ENCODE measurements at regions not wholly inside any gene's neighbourhood (a gene's known extent, or its start where the extent isn't known, plus 50 kb on each side); places are given as distances from the start of the nearest gene placed in this dataset.

DNA sequence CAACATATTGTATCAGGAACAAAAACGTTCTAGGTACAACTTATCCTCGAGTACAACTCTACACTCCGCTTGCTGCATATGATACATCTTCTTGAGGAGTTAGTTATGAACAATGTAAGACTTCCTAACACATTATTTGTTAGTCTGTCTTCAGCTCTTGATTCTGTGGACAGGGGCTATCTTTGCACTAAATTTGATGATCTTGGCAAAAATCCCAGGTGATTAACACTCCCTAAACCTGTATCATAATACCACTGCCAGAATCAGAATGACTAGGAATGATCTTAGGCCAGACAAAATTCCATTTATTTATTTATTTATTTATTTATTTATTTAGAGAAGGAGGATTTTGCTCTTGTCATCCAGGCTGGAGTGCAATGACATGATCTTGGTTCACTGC, 108.7 kb upstream of the AUTS2 start:
- no peak overlapping the region for H3K27ac Mint-ChIP-seq
- H3K9me3 Mint-ChIP-seq (ENCODE audit: low read depth): peaks cover 3% of the 10 kb centered on the region
- no peaks in the 10 kb centered on the region for H3K36me3 Mint-ChIP-seq
- no peak for ATAC-seq
- DNase-seq: no peak
- no peaks in the 10 kb centered on the region for H3K4me1 Mint-ChIP-seq
- CTCF ChIA-PET: no interaction called here
- H3K27me3 Mint-ChIP-seq: no peaks in the 10 kb centered on the region
- H3K4me3 Mint-ChIP-seq: no peak overlapping the region

DNA sequence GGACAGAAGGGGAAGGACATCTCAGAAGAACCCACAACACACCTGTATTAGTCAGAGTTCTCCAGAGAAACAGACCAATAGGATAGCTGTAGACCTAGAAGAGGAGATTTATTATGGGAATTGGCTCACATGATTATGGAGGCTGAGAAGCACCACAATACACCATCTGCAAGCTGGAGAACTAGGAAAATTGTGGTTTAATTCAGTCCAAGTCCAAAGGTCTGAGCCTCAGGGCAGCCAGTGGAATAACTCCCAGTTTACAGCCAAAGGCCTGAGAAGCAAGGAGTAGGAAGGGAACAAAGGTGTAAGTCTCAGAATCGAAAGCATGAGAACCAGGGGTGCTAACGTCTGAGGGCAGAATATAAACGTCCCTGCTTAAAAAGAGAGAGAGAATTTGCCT, 99.6 kb upstream of the AUTS2 start:
- DNase-seq (no peak), ATAC-seq (no peak)
- Mint-ChIP-seq H3K4me3 (no peak overlapping the region), H3K27ac (no peak overlapping the region), H3K27me3 (no peaks in the 10 kb centered on the region), H3K36me3 (no peaks in the 10 kb centered on the region), H3K4me1 (no peaks in the 10 kb centered on the region), H3K9me3 (ENCODE audit: low read depth) (peaks cover 5% of the 10 kb centered on the region)
- CTCF ChIA-PET: no interaction called here

DNA sequence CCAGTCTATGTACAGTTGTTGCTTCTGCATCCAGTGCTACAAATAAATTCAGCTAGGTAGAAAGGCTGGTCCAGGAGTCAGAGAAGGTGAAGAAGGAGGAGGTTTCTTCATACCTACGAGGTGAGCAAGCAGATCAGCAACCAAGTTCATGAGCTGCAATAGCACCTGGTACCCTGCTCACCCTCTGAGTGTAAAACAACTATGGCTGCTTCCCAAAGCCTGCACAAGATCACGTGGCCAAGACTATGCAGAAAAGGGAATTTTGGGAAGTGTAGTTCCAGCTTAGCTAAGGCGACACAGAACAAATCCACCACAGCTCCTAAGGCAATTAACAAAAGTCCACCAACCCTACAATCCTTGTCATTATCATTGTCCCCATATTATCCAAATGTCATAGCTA, 95.9 kb upstream of the AUTS2 start:
- Mint-ChIP-seq H3K27me3 (no peaks in the 10 kb centered on the region), H3K4me1 (no peaks in the 10 kb centered on the region), H3K4me3 (no peak overlapping the region), H3K36me3 (no peaks in the 10 kb centered on the region), H3K9me3 (ENCODE audit: low read depth) (peaks cover 3% of the 10 kb centered on the region), H3K27ac (no peak overlapping the region)
- DNase-seq (no peak), ATAC-seq (no peak)
- CTCF ChIA-PET: no interaction called here

DNA sequence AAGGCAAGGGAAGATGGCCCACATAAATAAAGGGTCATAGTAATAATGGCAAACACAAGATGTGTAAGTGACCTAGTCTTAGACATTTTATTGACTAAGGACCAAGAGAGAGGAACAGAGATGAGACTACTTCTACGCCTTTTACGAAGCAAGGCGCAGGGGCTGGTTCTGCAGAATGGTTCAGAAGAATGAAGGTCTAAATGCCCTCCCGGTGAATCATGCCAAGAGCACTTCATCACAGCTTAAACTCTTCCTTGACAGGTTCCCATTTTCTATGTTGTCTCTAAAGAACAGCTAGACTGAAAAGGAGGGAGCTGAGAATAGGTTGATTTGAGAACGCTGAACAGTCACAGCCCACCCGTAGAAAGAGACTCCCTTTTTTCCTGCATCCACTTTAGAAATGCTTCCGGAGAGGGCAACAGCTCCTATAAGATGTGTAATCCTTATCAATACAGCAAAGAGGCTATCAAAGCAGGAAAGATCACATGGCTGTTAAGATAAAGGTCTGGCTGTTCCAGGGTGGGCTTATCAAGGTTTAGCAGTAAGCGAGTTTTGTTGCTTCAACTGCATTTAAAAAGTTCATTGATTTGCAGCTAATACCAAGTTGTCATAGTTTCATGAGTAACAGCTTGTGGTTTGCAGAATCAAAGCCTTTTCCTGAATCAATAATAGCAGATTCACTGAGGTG, 93.4 kb upstream of the AUTS2 start:
- H3K27me3 Mint-ChIP-seq: no peaks in the 10 kb centered on the region

DNA sequence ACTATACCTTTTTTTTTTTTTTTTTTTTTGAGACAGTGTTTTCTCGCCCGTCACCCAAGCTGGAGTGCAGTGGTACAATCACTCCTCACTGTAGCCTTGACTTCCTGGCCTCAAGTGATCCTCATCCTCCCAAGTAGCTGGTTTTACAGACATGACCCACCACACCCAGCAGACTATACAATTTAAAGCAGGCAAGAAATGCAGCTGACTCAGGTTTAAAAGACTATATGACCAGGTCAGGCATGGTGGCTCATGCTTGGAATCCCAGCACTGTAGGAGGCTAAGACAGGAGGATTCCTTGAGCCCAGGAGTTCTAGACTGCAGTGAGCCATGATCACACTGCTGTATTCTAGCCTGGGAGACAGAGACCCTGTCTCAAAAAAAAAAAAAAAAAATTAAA, 89.5 kb upstream of the AUTS2 start:
- H3K4me3 Mint-ChIP-seq: no peak overlapping the region
- CTCF ChIA-PET: no interaction called here

More for the DNA sequence above, 93.4 kb upstream of the AUTS2 start:
- no peaks in the 10 kb centered on the region for H3K36me3 Mint-ChIP-seq
- no peaks in the 10 kb centered on the region for H3K4me1 Mint-ChIP-seq
- CTCF ChIA-PET: no interaction called here
- H3K27ac Mint-ChIP-seq: no peak overlapping the region
- no peak for DNase-seq
- peaks cover 5% of the 10 kb centered on the region for H3K9me3 Mint-ChIP-seq (ENCODE audit: low read depth)
- H3K4me3 Mint-ChIP-seq: no peak overlapping the region
- ATAC-seq: no peak

DNA sequence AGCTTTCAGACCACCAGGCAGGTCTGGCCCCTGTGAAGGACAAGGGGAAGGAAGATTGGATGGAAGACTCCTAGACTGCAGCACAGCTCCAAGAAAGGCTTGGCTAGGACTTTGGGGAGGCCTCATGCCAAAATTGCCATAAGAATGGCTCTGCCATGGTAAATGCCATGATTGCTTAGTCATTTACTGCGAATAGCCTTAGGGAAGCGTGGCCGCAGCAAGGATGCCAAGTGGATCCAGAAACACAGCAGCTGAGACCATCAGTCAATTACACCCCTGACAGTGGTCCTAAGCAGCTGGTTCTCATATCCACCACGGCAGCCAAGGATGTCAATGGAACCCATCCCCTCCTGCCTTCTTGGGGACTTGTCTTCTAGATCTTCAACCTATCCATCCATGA, 88.2 kb upstream of the AUTS2 start:
- H3K27me3 Mint-ChIP-seq: no peaks in the 10 kb centered on the region

More for the DNA sequence above, 89.5 kb upstream of the AUTS2 start:
- Mint-ChIP-seq H3K9me3 (ENCODE audit: low read depth) (peaks cover 5% of the 10 kb centered on the region), H3K36me3 (no peaks in the 10 kb centered on the region), H3K27me3 (no peaks in the 10 kb centered on the region), H3K4me1 (no peaks in the 10 kb centered on the region), H3K27ac (no peak overlapping the region)
- ATAC-seq (no peak), DNase-seq (no peak)

DNA sequence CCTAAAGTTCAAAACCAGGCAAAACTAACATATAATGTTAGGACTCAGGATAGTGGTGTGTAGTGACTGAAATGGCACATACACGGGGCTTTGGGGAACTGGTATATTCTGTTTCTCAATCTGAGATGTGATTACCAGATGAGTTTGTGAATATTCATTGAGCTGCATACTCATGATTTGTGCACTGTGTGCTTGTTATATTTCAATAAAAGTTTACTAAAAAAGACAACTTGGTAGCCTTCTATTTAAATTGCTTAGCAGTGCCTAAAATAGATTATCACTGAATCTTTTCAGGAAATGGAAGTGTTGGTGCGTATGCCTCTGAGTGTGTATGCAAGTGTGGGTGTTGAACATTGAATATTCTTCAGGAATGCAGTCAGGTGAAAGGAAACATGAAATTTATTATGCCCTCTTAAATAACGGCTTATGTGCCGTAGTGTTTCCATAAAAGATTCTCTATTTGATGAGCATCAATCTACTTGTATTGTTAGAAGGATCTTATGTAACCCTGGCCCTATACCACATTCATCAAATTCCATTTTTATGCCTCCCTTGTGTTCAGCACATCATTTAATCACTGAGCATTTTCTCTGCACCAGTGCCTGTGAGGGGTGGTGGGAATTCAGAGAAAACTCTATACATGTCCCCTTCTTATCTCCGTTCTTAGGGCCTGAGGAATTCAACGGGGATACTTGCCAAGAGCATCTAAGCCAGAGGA, 82.6 kb upstream of the AUTS2 start:
- Mint-ChIP-seq H3K36me3 (no peaks in the 10 kb centered on the region), H3K4me1 (no peaks in the 10 kb centered on the region), H3K4me3 (no peak overlapping the region), H3K27me3 (no peaks in the 10 kb centered on the region), H3K27ac (no peak overlapping the region), H3K9me3 (ENCODE audit: low read depth) (peaks cover 4% of the 10 kb centered on the region)
- no peak for DNase-seq
- CTCF ChIA-PET: no interaction called here
- no peak for ATAC-seq

More for the DNA sequence above, 88.2 kb upstream of the AUTS2 start:
- DNase-seq (no peak), ATAC-seq (no peak)
- no peaks in the 10 kb centered on the region for H3K36me3 Mint-ChIP-seq
- H3K27ac Mint-ChIP-seq: no peak overlapping the region
- H3K4me1 Mint-ChIP-seq: no peaks in the 10 kb centered on the region
- CTCF ChIA-PET: no interaction called here
- H3K9me3 Mint-ChIP-seq (ENCODE audit: low read depth): peaks cover 5% of the 10 kb centered on the region
- H3K4me3 Mint-ChIP-seq: no peak overlapping the region

DNA sequence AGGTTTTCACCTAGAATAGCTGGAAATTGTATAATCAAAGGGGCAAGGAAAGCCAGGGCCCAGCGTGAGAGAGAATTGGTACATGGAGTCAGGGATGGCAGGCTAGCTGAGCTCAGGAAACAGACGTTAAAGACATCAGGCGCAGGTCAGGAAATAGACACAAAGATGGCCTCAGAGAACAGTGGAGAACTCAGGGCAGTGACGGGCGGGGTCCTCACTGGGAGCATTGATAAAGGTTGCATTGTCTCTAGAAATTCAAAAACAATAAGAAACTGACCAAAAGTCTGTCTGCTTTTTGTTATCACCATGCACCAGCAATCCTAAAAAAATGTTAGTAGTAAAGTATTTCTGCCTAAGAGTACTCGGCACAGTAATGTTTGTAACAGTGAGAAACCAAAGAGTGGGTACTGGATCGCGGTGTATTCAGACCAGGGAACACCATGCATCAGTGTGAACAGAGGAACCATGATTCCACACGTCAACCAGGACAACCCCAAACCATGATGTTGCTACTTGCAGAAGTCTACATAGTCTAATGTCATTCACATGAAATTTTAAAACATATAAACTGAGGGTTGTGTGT, 81.9 kb upstream of the AUTS2 start:
- Mint-ChIP-seq H3K36me3 (no peaks in the 10 kb centered on the region), H3K9me3 (ENCODE audit: low read depth) (peaks cover 4% of the 10 kb centered on the region)

DNA sequence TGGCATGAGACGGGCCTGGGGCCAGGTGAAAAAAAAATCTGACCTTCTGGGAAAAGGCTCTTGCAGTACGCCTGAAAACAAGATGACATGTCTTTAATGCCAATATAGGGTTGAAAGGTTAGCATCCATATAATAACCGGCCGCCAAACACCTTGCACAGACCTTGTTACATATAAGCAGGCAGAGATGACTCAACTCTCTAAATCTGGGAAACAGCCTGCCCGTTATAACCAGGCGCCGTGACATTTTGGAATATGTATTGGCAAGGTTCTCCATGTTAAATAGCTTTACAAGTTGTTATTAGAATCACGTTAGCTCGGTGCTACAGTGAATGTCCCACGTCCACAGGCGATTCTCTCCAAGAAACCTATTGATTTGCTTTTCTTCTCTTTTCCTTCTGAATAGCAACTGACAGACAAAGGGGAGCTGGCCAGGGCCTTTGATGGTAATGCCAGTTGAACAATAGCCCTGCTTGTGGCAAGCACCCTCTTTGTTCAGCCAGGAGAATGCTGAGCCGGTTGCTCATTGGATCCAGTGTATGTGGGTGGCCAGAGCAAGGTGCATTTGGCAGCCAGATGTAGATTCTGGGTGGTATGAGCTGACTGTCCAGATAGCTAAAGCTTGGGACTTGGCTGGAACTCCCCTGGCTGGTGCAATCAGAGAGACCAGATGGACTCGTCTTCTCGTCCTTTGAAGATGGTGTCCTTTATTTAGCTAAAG, 80.1 kb upstream of the AUTS2 start:
- no peak for ATAC-seq
- DNase-seq: no peak
- Mint-ChIP-seq H3K9me3 (ENCODE audit: low read depth) (peaks cover 4% of the 10 kb centered on the region), H3K27ac (no peak overlapping the region), H3K4me3 (no peak overlapping the region), H3K36me3 (no peaks in the 10 kb centered on the region), H3K4me1 (no peaks in the 10 kb centered on the region), H3K27me3 (no peaks in the 10 kb centered on the region)
- CTCF ChIA-PET: no interaction called here

More for the DNA sequence above, 81.9 kb upstream of the AUTS2 start:
- CTCF ChIA-PET: no interaction called here
- no peak overlapping the region for H3K27ac Mint-ChIP-seq
- H3K4me1 Mint-ChIP-seq: no peaks in the 10 kb centered on the region
- ATAC-seq: no peak
- DNase-seq: no peak
- H3K4me3 Mint-ChIP-seq: no peak overlapping the region
- no peaks in the 10 kb centered on the region for H3K27me3 Mint-ChIP-seq

DNA sequence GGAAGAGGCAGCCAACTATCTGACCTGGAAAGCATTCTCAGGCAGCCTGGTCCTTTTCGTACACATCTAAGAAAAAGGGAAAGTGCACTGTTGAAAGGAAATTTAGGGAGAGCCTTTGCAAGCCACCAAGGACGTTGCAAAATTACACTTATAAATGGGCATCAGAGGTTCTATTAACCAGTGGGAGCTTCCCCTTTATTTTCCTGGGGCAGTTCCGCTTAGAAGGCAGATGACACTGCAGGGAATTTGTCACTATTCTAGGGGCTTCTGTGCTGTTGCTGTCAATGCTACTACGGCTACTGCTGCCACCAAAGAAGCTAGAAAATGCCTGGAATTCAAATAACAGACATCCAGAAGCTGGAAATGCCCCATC, 79.6 kb upstream of the AUTS2 start:
- DNase-seq (no peak), ATAC-seq (no peak)
- Mint-ChIP-seq H3K36me3 (no peaks in the 10 kb centered on the region), H3K4me3 (no peak overlapping the region), H3K4me1 (no peaks in the 10 kb centered on the region), H3K27ac (no peak overlapping the region), H3K27me3 (no peaks in the 10 kb centered on the region), H3K9me3 (ENCODE audit: low read depth) (peaks cover 4% of the 10 kb centered on the region)
- CTCF ChIA-PET: no interaction called here

DNA sequence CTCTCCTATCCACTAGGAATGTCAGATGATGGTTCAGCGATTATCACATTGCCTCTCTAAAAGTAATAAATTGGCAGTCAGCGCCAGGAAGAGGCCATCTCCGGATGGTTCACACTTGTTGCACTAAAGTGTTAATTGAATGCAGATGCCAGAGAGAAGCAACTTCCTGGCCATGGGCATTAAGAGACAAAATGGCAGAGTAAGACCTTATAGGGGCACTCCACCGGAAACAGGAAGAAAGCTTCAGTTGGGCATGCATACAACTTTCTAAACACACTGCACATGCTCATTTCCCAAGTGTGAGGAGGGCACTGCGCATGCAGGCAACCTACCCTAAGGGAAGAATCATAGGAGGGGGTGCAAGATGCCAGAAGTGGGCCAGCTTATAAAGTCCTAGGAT, 71.7 kb upstream of the AUTS2 start:
- H3K27me3 Mint-ChIP-seq: no peaks in the 10 kb centered on the region
- no peak overlapping the region for H3K27ac Mint-ChIP-seq
- peaks cover 2% of the 10 kb centered on the region for H3K9me3 Mint-ChIP-seq (ENCODE audit: low read depth)
- DNase-seq (no peak), ATAC-seq (no peak)
- H3K36me3 Mint-ChIP-seq: no peaks in the 10 kb centered on the region
- CTCF ChIA-PET: no interaction called here
- H3K4me1 Mint-ChIP-seq: no peaks in the 10 kb centered on the region
- no peak overlapping the region for H3K4me3 Mint-ChIP-seq

DNA sequence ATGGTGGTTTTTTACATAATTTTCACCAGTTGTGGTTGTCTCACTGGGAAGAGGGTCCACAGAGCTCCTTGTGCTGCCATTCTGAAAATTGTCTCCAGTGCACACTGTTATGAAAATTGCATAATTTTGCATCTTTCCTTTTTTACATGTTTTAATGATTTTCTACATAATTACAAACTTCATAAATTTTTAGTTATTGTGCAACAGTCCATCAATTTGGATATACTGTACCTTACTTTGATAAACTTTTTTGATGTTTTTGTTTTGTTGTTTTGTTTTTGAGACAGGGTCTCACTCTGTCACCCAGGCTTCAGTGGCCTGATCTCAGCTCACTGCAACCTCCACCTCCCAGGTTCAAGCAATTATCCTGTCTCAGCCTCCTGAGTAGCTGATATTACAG, 70.6 kb upstream of the AUTS2 start:
- ATAC-seq (no peak), DNase-seq (no peak)
- H3K36me3 Mint-ChIP-seq: no peaks in the 10 kb centered on the region
- no peaks in the 10 kb centered on the region for H3K27me3 Mint-ChIP-seq
- no peak overlapping the region for H3K27ac Mint-ChIP-seq
- no peak overlapping the region for H3K4me3 Mint-ChIP-seq
- H3K9me3 Mint-ChIP-seq (ENCODE audit: low read depth): peaks cover 2% of the 10 kb centered on the region
- H3K4me1 Mint-ChIP-seq: no peaks in the 10 kb centered on the region
- CTCF ChIA-PET: no interaction called here

DNA sequence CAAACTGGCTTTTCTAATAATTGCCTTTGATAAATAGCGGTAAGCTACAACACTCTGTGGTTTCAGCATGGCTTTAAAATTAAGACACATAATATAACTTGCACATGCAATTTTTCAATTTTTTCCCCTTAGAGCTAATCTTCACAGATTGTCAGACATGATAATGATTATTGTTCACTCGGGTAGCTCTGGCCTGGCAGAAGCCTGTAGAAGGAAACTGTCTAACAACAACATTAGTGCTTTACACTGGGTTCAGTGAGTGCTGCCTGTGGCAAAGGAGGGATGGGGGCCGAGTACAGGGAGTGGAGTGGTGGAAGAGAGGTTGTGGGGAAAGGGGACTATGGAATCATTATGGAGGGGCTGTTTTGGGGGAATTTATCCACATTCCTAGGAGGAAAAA, 67.2 kb upstream of the AUTS2 start:
- peaks cover 3% of the 10 kb centered on the region for H3K9me3 Mint-ChIP-seq (ENCODE audit: low read depth)
- DNase-seq (no peak), ATAC-seq (no peak)
- no peaks in the 10 kb centered on the region for H3K4me1 Mint-ChIP-seq
- no peak overlapping the region for H3K4me3 Mint-ChIP-seq
- no peaks in the 10 kb centered on the region for H3K27me3 Mint-ChIP-seq
- H3K36me3 Mint-ChIP-seq: no peaks in the 10 kb centered on the region
- no peak overlapping the region for H3K27ac Mint-ChIP-seq
- CTCF ChIA-PET: no interaction called here
